Mesenchymal stem cell (in vitro differentiated cells and primary cell): ENCODE measurements at regions not wholly inside any gene's neighbourhood (a gene's known extent, or its start where the extent isn't known, plus 50 kb on each side); places are given as distances from the start of the nearest gene placed in this dataset.
"Not testable (repeated sequence)": the region's sequence is repeated elsewhere in the genome, so short reads cannot be mapped to it uniquely, and the experiment has no call there.

Experiments used
- DNase-seq: peaks from one replicate; pipeline ENCODE4 v3.0.0-alpha.2; 2013
- H2AFZ ChIP-seq: one replicate; pipeline ENCODE4 v1.6.1; 2013; ENCODE audit warnings: low read depth, mild to moderate bottlenecking, control low read depth, inconsistent platforms, low read length, moderate library complexity
- H2AK5ac ChIP-seq: 2 replicates; pipeline ENCODE4 v1.6.1; 2013; ENCODE audit warnings: low read length, moderate library complexity, mild to moderate bottlenecking, inconsistent platforms; ENCODE audit not compliant: severe bottlenecking
- H2BK120ac ChIP-seq: one replicate; pipeline ENCODE4 v1.6.1; 2013; ENCODE audit warnings: low read depth, mild to moderate bottlenecking, inconsistent platforms, low read length, moderate library complexity
- H2BK12ac ChIP-seq, 2 experiments: one replicate each; pipeline ENCODE4 v1.6.1; 2013; ENCODE audit warnings: inconsistent platforms in 2 of 2, low read length in 2 of 2, mild to moderate bottlenecking in 2 of 2, moderate library complexity in 2 of 2, control low read depth in 1 of 2
- H2BK15ac ChIP-seq: one replicate; pipeline ENCODE4 v1.6.1; 2013; ENCODE audit warnings: mild to moderate bottlenecking, low read depth, inconsistent platforms; ENCODE audit not compliant: poor library complexity, severe bottlenecking
- H2BK5ac ChIP-seq: 2 replicates; pipeline ENCODE4 v1.6.1; 2013; ENCODE audit warnings: low read depth, mild to moderate bottlenecking, low read length, control low read depth, inconsistent platforms; ENCODE audit not compliant: poor library complexity, severe bottlenecking
- H3K14ac ChIP-seq, 2 experiments: one replicate each; pipeline ENCODE4 v1.6.1; 2013; ENCODE audit warnings: inconsistent platforms in 2 of 2, low read length in 2 of 2, control low read depth in 1 of 2, mild to moderate bottlenecking in 1 of 2, moderate library complexity in 1 of 2
- H3K18ac ChIP-seq, 2 experiments: one replicate each; pipeline ENCODE4 v1.6.1; 2013; ENCODE audit warnings: inconsistent platforms in 2 of 2, low read length in 2 of 2, control low read depth in 1 of 2, low read depth in 1 of 2, mild to moderate bottlenecking in 1 of 2
- H3K23ac ChIP-seq, 2 experiments: one replicate each; pipeline ENCODE4 v1.6.1; 2013; ENCODE audit warnings: inconsistent platforms in 2 of 2, low read length in 2 of 2, mild to moderate bottlenecking in 2 of 2, moderate library complexity in 2 of 2, control low read depth in 1 of 2
- H3K27ac ChIP-seq: 2 replicates; pipeline ENCODE4 v1.5.1; 2013; ENCODE audit warnings: mild to moderate bottlenecking, moderate library complexity, low read length, control low read depth, inconsistent platforms; ENCODE audit not compliant: poor library complexity, severe bottlenecking
- H3K27me3 ChIP-seq, 2 experiments: 2 replicates each; pipeline versions ENCODE4 v1.6.1 to v1.7.0; 2013; ENCODE audit warnings: low read length in 2 of 2, mild to moderate bottlenecking in 2 of 2, moderate library complexity in 2 of 2, control low read depth in 1 of 2, inconsistent platforms in 1 of 2; ENCODE audit not compliant: control insufficient read depth in 1 of 2, insufficient read depth in 1 of 2
- H3K36me3 ChIP-seq, 2 experiments: 2 replicates each; pipeline versions ENCODE4 v1.6.1 to v1.7.0; 2013; ENCODE audit warnings: low read length in 2 of 2, control low read depth in 1 of 2, inconsistent platforms in 1 of 2, low read depth in 1 of 2, mild to moderate bottlenecking in 1 of 2; ENCODE audit not compliant: insufficient read depth in 2 of 2, control insufficient read depth in 1 of 2
- H3K4ac ChIP-seq, 2 experiments: one replicate each; pipeline ENCODE4 v1.6.1; 2013; ENCODE audit warnings: inconsistent platforms in 2 of 2, low read length in 2 of 2, mild to moderate bottlenecking in 2 of 2, moderate library complexity in 2 of 2, control low read depth in 1 of 2, low read depth in 1 of 2
- H3K4me1 ChIP-seq: 2 replicates; pipeline ENCODE4 v1.6.1; 2013; ENCODE audit warnings: low read depth, low read length, control low read depth; ENCODE audit not compliant: control insufficient read depth, insufficient read depth
- H3K4me2 ChIP-seq: 2 replicates; pipeline ENCODE4 v1.6.1; 2013; ENCODE audit warnings: low read length, mild to moderate bottlenecking, inconsistent platforms; ENCODE audit not compliant: poor library complexity, severe bottlenecking
- H3K4me3 ChIP-seq, 2 experiments: 2 replicates each; pipeline versions ENCODE4 v1.5.1 to v1.7.0; 2013; ENCODE audit warnings: low read length in 2 of 2, mild to moderate bottlenecking in 2 of 2, control low read depth in 1 of 2, low read depth in 1 of 2; ENCODE audit not compliant: insufficient read depth in 1 of 2
- H3K79me1 ChIP-seq: replicated peaks from 2 replicates; pipeline ENCODE4 v1.6.1; 2013; ENCODE audit warnings: mild to moderate bottlenecking, control low read depth, low read length, inconsistent platforms; ENCODE audit not compliant: poor library complexity, severe bottlenecking
- H3K9ac ChIP-seq: 2 replicates; pipeline ENCODE4 v1.7.0; 2013; ENCODE audit warnings: mild to moderate bottlenecking, low read length, moderate library complexity
- H3K9me3 ChIP-seq: 2 replicates; pipeline ENCODE4 v1.7.0; 2013; ENCODE audit warnings: mild to moderate bottlenecking, low read length; ENCODE audit not compliant: control insufficient read depth
- H4K8ac ChIP-seq: one replicate; pipeline ENCODE4 v1.6.1; 2013; ENCODE audit warnings: inconsistent platforms, mild to moderate bottlenecking, low read length, moderate library complexity
- H4K91ac ChIP-seq: one replicate; pipeline ENCODE4 v1.6.1; 2013; ENCODE audit warnings: mild to moderate bottlenecking, low read length, inconsistent platforms
- WGBS: methylation state at CpG from one replicate; pipeline ENCODE4 v1.1.7; 2013; ENCODE audit warnings: mixed read lengths; 5-methylcytosine and 5-hydroxymethylcytosine counted together

DNA sequence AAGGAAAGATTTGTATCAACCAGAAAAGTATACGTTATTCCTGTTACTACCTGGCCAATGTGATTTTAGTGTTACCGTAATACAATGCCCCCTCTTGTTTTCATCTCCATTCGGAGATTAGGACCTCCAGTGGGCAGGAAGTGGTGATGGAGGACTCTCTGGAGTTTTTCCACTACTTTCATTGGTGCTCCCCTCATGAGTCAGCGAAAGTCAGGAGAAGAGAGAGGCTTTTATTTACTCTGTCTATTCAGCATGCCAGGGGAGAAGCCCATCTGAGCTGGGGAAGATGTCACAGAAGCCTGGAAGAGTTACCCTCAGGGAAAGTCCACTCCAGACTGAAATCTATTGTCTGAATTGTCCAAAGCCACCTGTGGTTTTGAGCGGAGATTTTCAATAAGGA is 88.2 kb upstream of the THUMPD2 start:
- no peak overlapping the region for H3K23ac ChIP-seq
- no peak overlapping the region for H2BK5ac ChIP-seq
- no peak overlapping the region for H2AK5ac ChIP-seq
- no peak overlapping the region for H2BK12ac ChIP-seq
- H3K4me1 ChIP-seq: peaks cover 4% of the 10 kb centered on the region
- no peak for DNase-seq
- H3K9ac ChIP-seq: no peak overlapping the region
- no peak overlapping the region for H3K4ac ChIP-seq
- no peak overlapping the region for H4K8ac ChIP-seq
- no peak overlapping the region for H2BK15ac ChIP-seq
- no peak overlapping the region for H3K27ac ChIP-seq
- H3K79me1 ChIP-seq: no peaks in the 10 kb centered on the region
- no peak overlapping the region for H3K14ac ChIP-seq
- no peak overlapping the region for H2AFZ ChIP-seq
- H4K91ac ChIP-seq: no peak overlapping the region
- WGBS: 83% methylated on average over 5 of the region's 5 CpGs
- H3K4me2 ChIP-seq: no peak overlapping the region
- H2BK120ac ChIP-seq: no peak overlapping the region
- peaks cover 0 to 8% of the 10 kb centered on the region in 2 experiments for H3K27me3 ChIP-seq
- H3K18ac ChIP-seq: no peak overlapping the region
- no peak overlapping the region for H3K4me3 ChIP-seq
- H3K9me3 ChIP-seq: no peaks in the 10 kb centered on the region
- H3K36me3 ChIP-seq: no peaks in the 10 kb centered on the region

DNA sequence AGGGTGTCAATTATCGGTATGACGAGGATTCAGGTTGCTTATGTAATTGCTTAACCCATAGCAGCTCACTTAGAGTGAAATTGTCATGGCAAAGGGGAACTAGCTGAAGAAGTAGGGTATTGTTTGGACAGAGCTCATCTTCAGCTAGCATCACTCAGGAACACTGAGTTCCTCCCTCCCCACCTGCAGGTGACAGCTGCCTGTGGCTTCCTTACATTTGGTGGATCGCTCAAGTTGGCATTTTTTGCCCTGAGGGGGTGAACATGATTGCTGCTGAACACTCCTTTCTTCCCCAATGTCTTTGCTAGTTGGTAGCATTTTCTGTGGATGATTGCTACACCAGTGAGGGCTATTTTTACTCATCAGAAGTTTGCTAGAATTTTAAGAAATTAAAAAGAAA is 86.7 kb upstream of the THUMPD2 start:
- Histone ChIP-seq H4K91ac (no peak overlapping the region), H2BK120ac (no peak overlapping the region), H2AFZ (no peak overlapping the region), H2BK12ac (no peak overlapping the region), H3K4me2 (no peak overlapping the region), H3K4me3 (no peak overlapping the region), H4K8ac (no peak overlapping the region), H3K79me1 (no peaks in the 10 kb centered on the region), H3K27me3 (peaks cover 0 to 8% of the 10 kb centered on the region in 2 experiments), H2BK5ac (no peak overlapping the region), H3K36me3 (no peaks in the 10 kb centered on the region), H3K4me1 (no peaks in the 10 kb centered on the region), H3K23ac (no peak overlapping the region), H3K14ac (no peak overlapping the region), H3K4ac (no peak overlapping the region), H2AK5ac (no peak overlapping the region), H2BK15ac (no peak overlapping the region), H3K27ac (no peak overlapping the region), H3K9me3 (no peaks in the 10 kb centered on the region), H3K9ac (no peak overlapping the region), H3K18ac (no peak overlapping the region)
- no peak for DNase-seq
- 92% methylated on average over 3 of the region's 3 CpGs for WGBS

DNA sequence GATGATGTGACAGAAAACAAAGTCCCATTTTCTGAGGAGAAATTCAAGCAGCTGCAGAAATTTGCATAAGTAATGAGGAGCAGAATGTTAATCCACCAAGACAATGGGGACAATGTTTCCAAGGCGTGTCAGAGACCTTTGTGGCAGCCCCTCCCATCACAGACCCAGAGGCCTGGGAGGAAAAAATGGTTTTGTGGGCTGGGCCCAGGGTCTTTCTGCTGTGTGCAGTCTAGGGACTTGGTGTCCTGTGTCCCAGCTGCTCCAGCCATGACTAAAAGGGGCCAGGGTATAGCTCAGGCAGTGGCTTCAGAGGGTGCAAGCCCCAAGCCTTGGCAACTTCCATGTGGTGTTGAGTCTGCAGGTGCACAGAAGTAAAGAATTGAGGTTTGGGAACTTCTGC is 84.6 kb upstream of the THUMPD2 start:
- not testable (repeated sequence) for H2AFZ ChIP-seq, H2BK15ac ChIP-seq, H3K79me1 ChIP-seq, H3K27me3 ChIP-seq, H3K4ac ChIP-seq, H3K4me3 ChIP-seq, H3K4me2 ChIP-seq, H3K9ac ChIP-seq, H2BK5ac ChIP-seq, H3K18ac ChIP-seq, H3K36me3 ChIP-seq, H2BK12ac ChIP-seq, H3K27ac ChIP-seq, H4K91ac ChIP-seq, H3K14ac ChIP-seq, H2BK120ac ChIP-seq, H3K23ac ChIP-seq, H3K9me3 ChIP-seq, DNase-seq, H2AK5ac ChIP-seq, H3K4me1 ChIP-seq, H4K8ac ChIP-seq
- 94% methylated on average over 1 of the region's 1 CpG for WGBS

DNA sequence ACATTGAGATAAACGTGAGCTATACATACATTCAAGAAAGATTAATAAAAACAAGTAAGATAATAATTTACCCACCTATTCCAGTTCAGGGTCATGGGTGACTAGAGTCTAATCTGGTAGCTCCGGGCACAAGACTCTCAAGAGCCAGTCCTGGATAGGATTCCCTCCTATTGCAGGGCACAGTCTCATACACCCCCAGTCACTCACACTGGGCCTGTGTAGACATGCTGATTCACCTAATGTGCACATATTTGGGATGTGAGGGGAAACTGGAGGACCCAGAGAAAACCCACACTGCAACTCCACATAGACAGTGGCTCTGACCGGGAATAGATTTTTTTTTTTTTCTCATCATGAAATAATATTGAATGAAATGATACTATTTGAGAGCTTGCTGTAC is 81.5 kb upstream of the THUMPD2 start:
- no peak overlapping the region for H3K4me3 ChIP-seq
- H3K27me3 ChIP-seq: no peaks in the 10 kb centered on the region
- no peak overlapping the region for H4K8ac ChIP-seq
- H3K23ac ChIP-seq: no peak overlapping the region
- H2BK12ac ChIP-seq: no peak overlapping the region
- H2BK5ac ChIP-seq: no peak overlapping the region
- no peak overlapping the region for H2BK120ac ChIP-seq
- H3K4ac ChIP-seq: no peak overlapping the region
- H2AK5ac ChIP-seq: no peak overlapping the region
- H3K9me3 ChIP-seq: no peaks in the 10 kb centered on the region
- H3K79me1 ChIP-seq: no peaks in the 10 kb centered on the region
- no peak overlapping the region for H2AFZ ChIP-seq
- H3K14ac ChIP-seq: no peak overlapping the region
- no peak for DNase-seq
- H3K36me3 ChIP-seq: no peaks in the 10 kb centered on the region
- H3K27ac ChIP-seq: no peak overlapping the region
- H3K9ac ChIP-seq: no peak overlapping the region
- H3K4me1 ChIP-seq: no peaks in the 10 kb centered on the region
- no peak overlapping the region for H3K18ac ChIP-seq
- WGBS: 100% methylated on average over 1 of the region's 3 CpGs
- H2BK15ac ChIP-seq: no peak overlapping the region
- H4K91ac ChIP-seq: no peak overlapping the region
- no peak overlapping the region for H3K4me2 ChIP-seq
